Spleen (tissue), 11 donors: ENCODE measurements at regions not wholly inside any gene's neighbourhood (a gene's known extent, or its start where the extent isn't known, plus 50 kb on each side); places are given as distances from the start of the nearest gene placed in this dataset.

Experiments
- DNase-seq: peaks from one replicate; pipeline ENCODE4 v3.0.0-alpha.2; 2020
- H3K27ac ChIP-seq, 8 donors: fragments of 200-600 bp; sonication (generic) in 7 of 8; 1 replicate in 4 of 8; 2 replicates in 4 of 8; pipeline versions ENCODE4 v1.5.0 to v1.8.0; 2016 to 2021; ENCODE audit warnings: inconsistent platforms in 4 of 8, mild to moderate bottlenecking in 4 of 8, moderate library complexity in 1 of 8
- H3K27me3 ChIP-seq, 7 donors: fragments of 200-600 bp; sonication (generic) in 6 of 7; replicated peaks in 1 of 7; 1 replicate in 4 of 7; 2 replicates in 3 of 7; pipeline versions ENCODE4 v1.5.0 to v1.8.0; 2016 to 2021; ENCODE audit warnings: inconsistent platforms in 3 of 7, mild to moderate bottlenecking in 1 of 7
- H3K36me3 ChIP-seq, 6 donors: fragments of 200-600 bp; sonication (generic) in 5 of 6; 1 replicate in 4 of 6; 2 replicates in 2 of 6; pipeline versions ENCODE4 v1.5.0 to v1.8.0; 2016 to 2021; ENCODE audit warnings: inconsistent platforms in 2 of 6
- H3K4me1 ChIP-seq, 6 donors: fragments of 200-600 bp; sonication (generic) in 5 of 6; 1 replicate in 3 of 6; 2 replicates in 3 of 6; pipeline versions ENCODE4 v1.5.0 to v1.8.0; 2016 to 2021; ENCODE audit warnings: inconsistent platforms in 3 of 6
- H3K4me3 ChIP-seq, 8 donors: fragments of 200-600 bp; sonication (generic) in 7 of 8; 1 replicate in 4 of 8; 2 replicates in 4 of 8; pipeline versions ENCODE4 v1.5.0 to v1.8.0; 2016 to 2021; ENCODE audit warnings: inconsistent platforms in 4 of 8, mild to moderate bottlenecking in 4 of 8, moderate library complexity in 2 of 8
- H3K9me3 ChIP-seq, 8 donors: fragments of 200-600 bp; sonication (generic) in 7 of 8; 1 replicate in 4 of 8; 2 replicates in 4 of 8; pipeline versions ENCODE4 v1.5.0 to v1.8.0; 2016 to 2021; ENCODE audit warnings: inconsistent platforms in 4 of 8
- CTCF ChIP-seq, 11 experiments: fragments of 200-600 bp in 7 of 11; fragments of 450-650 bp in 4 of 11; sonication (generic) in 4 of 11; IDR thresholded peaks in 8 of 11; conservative IDR thresholded peaks in 3 of 11; 1 replicate in 7 of 11; 2 replicates in 4 of 11; pipeline versions ENCODE4 v1.4.0 to v1.8.0; 2016 to 2021; ENCODE audit warnings: antibody characterized with exemption in 11 of 11, inconsistent platforms in 4 of 11, mild to moderate bottlenecking in 1 of 11
- POLR2A ChIP-seq, 3 donors: fragments of 450-650 bp; IDR thresholded peaks; one replicate each; pipeline ENCODE4 v1.5.1; 2017; ENCODE audit warnings: antibody characterized with exemption in 3 of 3, mild to moderate bottlenecking in 1 of 3
- POLR2AphosphoS5 ChIP-seq, 3 donors: sonication (generic); formaldehyde crosslinking; IDR thresholded peaks; one replicate each; pipeline ENCODE4 v1.5.1; 2017; ENCODE audit warnings: antibody characterized with exemption in 3 of 3
- WGBS, 5 donors: extraction: QIAGEN DNeasy Blood & Tissue Kit in 3 of 5; methylation state at CpG; one replicate each; pipeline versions ENCODE4 v1.1.5 to v1.1.7; 2013 to 2018; 5-methylcytosine and 5-hydroxymethylcytosine counted together
- intact Hi-C: fragments of 100-400 bp; cut with DNase I; formaldehyde crosslinking; loops from one replicate; pipeline ENCODE4 v1.15.0; 2023; ENCODE audit warnings: low total_unique reads
- donor health status: healthy with polysubstance abuse.
- donor health status: DM: no; HTN: no; CAD: no; lungs with moderate emphysema.
- donor health status: DM: no; HTN: no; CAD: no.
- donor health status: Bipolar disorder and iron deficiency.
- donor health status: healthy.
- donor health status: DM: no; HTN: no; CAD: no.
- donor health status: DM: yes; HTN: yes; CAD: no.

GRCh38 chr10:3622427-3622826 is 162.6 kb downstream of the KLF6 start:
- intact Hi-C loops: no loop called here
- Histone ChIP-seq H3K9me3 (peaks cover 0 to 20% (median 16%) of the 10 kb centered on the region in 8 donors), H3K4me3 (no peak overlapping the region), H3K36me3 (no peaks in the 10 kb centered on the region), H3K27me3 (no peaks in the 10 kb centered on the region), H3K27ac (no peak overlapping the region), H3K4me1 (peaks cover 0 to 18% (median 10%) of the 10 kb centered on the region in 6 donors)
- no peak for DNase-seq
- 67 to 88% (median 77%) methylated on average over 2 of the region's 2 CpGs for WGBS, 5 donors
- TF ChIP-seq POLR2AphosphoS5 (IDR thresholded peaks at IDR 0.05) (no peak), CTCF (IDR thresholded peaks at IDR 0.05 in 8 of 11, conservative IDR thresholded peaks at IDR 0.05 in 3 of 11) (no peak), POLR2A (IDR thresholded peaks at IDR 0.05) (no peak)

GRCh38 chr10:3620818-3621217 is 164.2 kb downstream of the KLF6 start:
- Histone ChIP-seq H3K36me3 (no peaks in the 10 kb centered on the region), H3K27me3 (no peaks in the 10 kb centered on the region), H3K4me1 (peaks cover 0 to 18% (median 10%) of the 10 kb centered on the region in 6 donors), H3K9me3 (peaks cover 0 to 20% (median 16%) of the 10 kb centered on the region in 8 donors), H3K4me3 (no peak overlapping the region), H3K27ac (no peak overlapping the region)
- WGBS, 5 donors: 82 to 96% (median 90%) methylated on average over 2 of the region's 2 CpGs
- intact Hi-C loops: no loop called here
- no peak for TF ChIP-seq POLR2AphosphoS5 (IDR thresholded peaks at IDR 0.05)
- TF ChIP-seq CTCF (IDR thresholded peaks at IDR 0.05 in 8 of 11, conservative IDR thresholded peaks at IDR 0.05 in 3 of 11): no peak
- TF ChIP-seq POLR2A (IDR thresholded peaks at IDR 0.05): no peak
- no peak for DNase-seq

GRCh38 chr10:3619241-3619640 is 165.8 kb downstream of the KLF6 start:
- DNase-seq: no peak
- H3K4me1 ChIP-seq: peaks cover 0 to 14% (median 8%) of the 10 kb centered on the region in 6 donors
- H3K27ac ChIP-seq: no peak overlapping the region
- no peaks in the 10 kb centered on the region for H3K27me3 ChIP-seq
- TF ChIP-seq POLR2AphosphoS5 (IDR thresholded peaks at IDR 0.05) (no peak), CTCF (IDR thresholded peaks at IDR 0.05 in 8 of 11, conservative IDR thresholded peaks at IDR 0.05 in 3 of 11) (no peak), POLR2A (IDR thresholded peaks at IDR 0.05) (no peak)
- intact Hi-C loops: no loop called here
- no peak overlapping the region for H3K4me3 ChIP-seq
- 79 to 88% (median 80%) methylated on average over 2 of the region's 2 CpGs for WGBS, 5 donors
- no peaks in the 10 kb centered on the region for H3K36me3 ChIP-seq
- peaks cover 0 to 20% (median 16%) of the 10 kb centered on the region in 8 donors for H3K9me3 ChIP-seq

- no peak for TF ChIP-seq POLR2A (IDR thresholded peaks at IDR 0.05)
- TF ChIP-seq CTCF (IDR thresholded peaks at IDR 0.05 in 8 of 11, conservative IDR thresholded peaks at IDR 0.05 in 3 of 11): no peak
- TF ChIP-seq POLR2AphosphoS5 (IDR thresholded peaks at IDR 0.05): no peak
- no peaks in the 10 kb centered on the region for H3K4me1 ChIP-seq
- intact Hi-C loops: no loop called here
- H3K36me3 ChIP-seq: no peaks in the 10 kb centered on the region
- no peak for DNase-seq
- H3K9me3 ChIP-seq: peaks cover 0 to 31% (median 26%) of the 10 kb centered on the region in 8 donors
- no peaks in the 10 kb centered on the region for H3K27me3 ChIP-seq
- H3K27ac ChIP-seq: no peak overlapping the region
- no peak overlapping the region for H3K4me3 ChIP-seq
Observed at GRCh38 chr10:3616880-3617279, 168.1 kb downstream of the KLF6 start.
